ENCODE measurements at regions not wholly inside any gene's neighbourhood (a gene's known extent, or its start where the extent isn't known, plus 50 kb on each side); places are given as distances from the start of the nearest gene placed in this dataset.
"Not testable (repeated sequence)": the region's sequence is repeated elsewhere in the genome, so short reads cannot be mapped to it uniquely, and the experiment has no call there.

DNA sequence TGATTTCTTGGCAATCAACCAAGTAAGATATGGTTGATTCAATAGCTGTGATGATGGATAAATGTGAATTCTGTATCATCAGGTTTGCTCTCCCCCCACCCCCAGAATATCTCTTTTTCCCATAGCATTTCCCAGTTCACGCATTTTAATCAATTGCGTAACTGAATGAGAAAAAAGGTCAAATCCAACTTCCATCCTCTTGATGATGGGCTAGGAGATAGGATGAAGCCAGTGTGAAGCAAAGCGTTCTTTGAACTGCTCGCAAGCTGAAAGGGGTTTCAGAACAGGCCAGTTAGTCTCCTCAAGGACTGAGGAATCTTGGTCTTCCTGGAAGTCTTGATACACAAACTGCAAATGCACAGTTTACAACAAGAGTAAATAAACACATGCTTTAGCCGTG lies 94.5 kb upstream of the ARMC3 start:
- no peaks in the 10 kb centered on the region for H3K36me3 ChIP-seq (ENCODE audit: insufficient read depth, low read length)
- H3K4me1 ChIP-seq (ENCODE audit: low read length), result no peaks in the 10 kb centered on the region
- H3K4me2 ChIP-seq (ENCODE audit: low read depth, low read length, poor library complexity, severe bottlenecking), result no peak overlapping the region
- H3K9ac ChIP-seq (ENCODE audit: low read length), result no peak overlapping the region
- no peak overlapping the region for H3K27ac ChIP-seq (ENCODE audit: low read length)
- no peak overlapping the region for H2AFZ ChIP-seq (ENCODE audit: low read length)
- no peak for DNase-seq
- no peak overlapping the region for H3K4me3 ChIP-seq (ENCODE audit: low read length)
- H3K9me3 ChIP-seq (ENCODE audit: low read length), result no peaks in the 10 kb centered on the region
- no peaks in the 10 kb centered on the region for H3K79me2 ChIP-seq (ENCODE audit: low read length)
- H3K27me3 ChIP-seq (ENCODE audit: low read length), result no peaks in the 10 kb centered on the region
- H3K9me2 ChIP-seq (replicated peaks; ENCODE audit: insufficient read depth, low read length), result no peaks in the 10 kb centered on the region
- no peaks in the 10 kb centered on the region for H4K20me1 ChIP-seq (ENCODE audit: insufficient read depth, low read depth, low read length)

DNA sequence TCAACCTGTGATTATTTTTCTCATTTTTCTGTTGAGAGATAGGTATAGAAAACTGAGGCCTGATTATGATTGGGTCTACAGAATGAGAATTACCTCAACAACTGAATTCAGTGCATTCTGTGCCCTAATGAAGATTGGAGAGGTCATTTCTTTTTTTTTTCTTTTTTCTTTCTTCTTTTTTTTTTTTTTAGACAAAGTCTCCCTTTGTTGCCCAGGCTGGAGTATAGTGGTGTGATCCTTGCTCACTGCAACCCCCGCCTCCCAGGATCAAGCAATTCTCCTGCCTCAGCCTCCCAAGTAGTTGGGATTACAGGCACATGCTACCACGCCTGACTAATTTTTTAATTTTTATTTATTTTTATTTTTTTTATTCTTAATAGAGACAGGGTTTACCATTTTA lies 95.0 kb upstream of the ARMC3 start:
- Histone ChIP-seq H3K4me3 (ENCODE audit: low read length) (no peak overlapping the region), H3K4me2 (ENCODE audit: low read depth, low read length, poor library complexity, severe bottlenecking) (no peak overlapping the region), H3K4me1 (ENCODE audit: low read length) (no peaks in the 10 kb centered on the region), H3K79me2 (ENCODE audit: low read length) (no peaks in the 10 kb centered on the region), H3K27me3 (ENCODE audit: low read length) (no peaks in the 10 kb centered on the region), H3K27ac (ENCODE audit: low read length) (no peak overlapping the region), H2AFZ (ENCODE audit: low read length) (no peak overlapping the region), H3K9me2 (replicated peaks; ENCODE audit: insufficient read depth, low read length) (no peaks in the 10 kb centered on the region), H3K36me3 (ENCODE audit: insufficient read depth, low read length) (no peaks in the 10 kb centered on the region), H4K20me1 (ENCODE audit: insufficient read depth, low read depth, low read length) (no peaks in the 10 kb centered on the region), H3K9ac (ENCODE audit: low read length) (no peak overlapping the region), H3K9me3 (ENCODE audit: low read length) (no peaks in the 10 kb centered on the region)
- no peak for DNase-seq

DNA sequence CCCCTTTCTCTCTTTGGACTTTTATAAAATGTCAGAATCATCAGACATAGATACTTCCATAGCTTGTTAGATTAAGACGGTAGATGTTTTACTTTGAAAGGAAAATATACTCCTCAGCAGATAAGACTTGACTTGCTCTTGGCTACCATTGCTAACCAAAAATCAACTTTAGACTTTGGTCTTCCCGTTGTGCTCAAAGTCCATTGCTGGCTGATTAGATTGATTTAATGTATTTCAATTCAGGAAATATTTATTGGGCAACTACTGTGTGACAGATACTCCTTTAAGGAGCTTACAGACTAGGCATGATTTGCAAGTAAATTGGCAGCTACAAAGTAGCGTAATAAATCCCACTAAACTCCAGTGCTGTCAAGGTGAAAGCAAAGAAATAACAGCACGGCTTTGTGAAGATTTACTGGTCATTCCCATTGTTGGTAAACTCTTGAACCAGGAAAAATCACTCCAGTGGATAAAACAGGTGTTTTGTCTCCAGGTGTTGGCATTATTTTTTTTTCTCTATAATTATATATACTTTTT lies 95.7 kb upstream of the ARMC3 start:
- H3K79me2 ChIP-seq (ENCODE audit: low read length), result no peaks in the 10 kb centered on the region
- DNase-seq, result no peak
- no peaks in the 10 kb centered on the region for H4K20me1 ChIP-seq (ENCODE audit: insufficient read depth, low read depth, low read length)
- no peak overlapping the region for H3K27ac ChIP-seq (ENCODE audit: low read length)
- no peaks in the 10 kb centered on the region for H3K27me3 ChIP-seq (ENCODE audit: low read length)
- no peaks in the 10 kb centered on the region for H3K9me3 ChIP-seq (ENCODE audit: low read length)
- no peak overlapping the region for H3K4me2 ChIP-seq (ENCODE audit: low read depth, low read length, poor library complexity, severe bottlenecking)
- no peaks in the 10 kb centered on the region for H3K36me3 ChIP-seq (ENCODE audit: insufficient read depth, low read length)
- H3K4me3 ChIP-seq (ENCODE audit: low read length), result no peak overlapping the region
- H3K4me1 ChIP-seq (ENCODE audit: low read length), result no peaks in the 10 kb centered on the region
- no peak overlapping the region for H2AFZ ChIP-seq (ENCODE audit: low read length)
- H3K9me2 ChIP-seq (replicated peaks; ENCODE audit: insufficient read depth, low read length), result no peaks in the 10 kb centered on the region
- no peak overlapping the region for H3K9ac ChIP-seq (ENCODE audit: low read length)

DNA sequence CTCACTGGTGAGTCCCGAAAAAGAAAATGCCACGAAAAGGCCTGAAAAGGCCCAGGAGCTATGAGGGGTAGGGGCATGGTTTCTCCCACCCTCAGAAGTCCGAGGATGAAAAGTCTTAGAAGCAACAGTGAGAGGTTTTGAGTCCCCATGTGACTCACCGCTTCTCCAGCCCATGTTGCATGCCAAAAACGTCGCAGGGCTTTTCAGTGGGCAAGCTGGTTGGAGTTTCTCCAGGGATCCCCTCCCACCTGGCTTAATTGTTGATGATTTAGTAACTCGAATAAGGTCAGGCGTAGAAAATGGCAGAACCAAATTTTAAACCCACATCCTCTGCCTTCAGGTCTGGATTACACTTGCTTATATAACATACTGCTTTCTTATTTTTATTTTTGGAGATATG lies 96.3 kb upstream of the ARMC3 start:
- Histone ChIP-seq H4K20me1 (ENCODE audit: insufficient read depth, low read depth, low read length) (no peaks in the 10 kb centered on the region), H3K4me3 (ENCODE audit: low read length) (no peak overlapping the region), H3K9me3 (ENCODE audit: low read length) (no peaks in the 10 kb centered on the region), H3K27me3 (ENCODE audit: low read length) (no peaks in the 10 kb centered on the region), H3K9me2 (replicated peaks; ENCODE audit: insufficient read depth, low read length) (no peaks in the 10 kb centered on the region), H3K4me2 (ENCODE audit: low read depth, low read length, poor library complexity, severe bottlenecking) (no peak overlapping the region), H3K36me3 (ENCODE audit: insufficient read depth, low read length) (no peaks in the 10 kb centered on the region), H2AFZ (ENCODE audit: low read length) (no peak overlapping the region), H3K27ac (ENCODE audit: low read length) (no peak overlapping the region), H3K79me2 (ENCODE audit: low read length) (no peaks in the 10 kb centered on the region), H3K9ac (ENCODE audit: low read length) (no peak overlapping the region), H3K4me1 (ENCODE audit: low read length) (no peaks in the 10 kb centered on the region)
- no peak for DNase-seq

DNA sequence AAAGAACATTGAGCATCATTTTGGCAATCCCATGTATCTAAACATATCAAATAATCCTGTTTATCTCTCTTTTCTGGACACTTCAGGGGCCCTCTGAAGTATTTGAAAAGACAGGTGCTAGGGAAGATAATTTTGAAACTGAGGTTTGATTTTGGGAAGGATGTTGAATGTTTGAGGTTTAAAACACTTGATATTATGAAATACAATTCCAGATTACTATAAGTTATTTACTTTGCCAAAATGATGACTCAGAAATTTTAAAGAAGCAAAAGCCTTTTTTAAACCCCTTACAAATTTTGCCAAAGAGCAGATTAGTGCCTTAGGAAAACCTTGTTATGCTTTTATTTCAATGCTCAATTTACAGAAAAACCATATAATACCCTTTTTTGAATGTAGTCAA lies 99.1 kb upstream of the ARMC3 start:
- not testable (repeated sequence) for H3K27me3 ChIP-seq (ENCODE audit: low read length); H3K79me2 ChIP-seq (ENCODE audit: low read length); H4K20me1 ChIP-seq (ENCODE audit: insufficient read depth, low read depth, low read length); H3K9ac ChIP-seq (ENCODE audit: low read length); H3K4me1 ChIP-seq (ENCODE audit: low read length); H3K4me3 ChIP-seq (ENCODE audit: low read length); H3K4me2 ChIP-seq (ENCODE audit: low read depth, low read length, poor library complexity, severe bottlenecking); H3K36me3 ChIP-seq (ENCODE audit: insufficient read depth, low read length); DNase-seq; H3K27ac ChIP-seq (ENCODE audit: low read length); H2AFZ ChIP-seq (ENCODE audit: low read length); H3K9me2 ChIP-seq (replicated peaks; ENCODE audit: insufficient read depth, low read length); H3K9me3 ChIP-seq (ENCODE audit: low read length)

DNA sequence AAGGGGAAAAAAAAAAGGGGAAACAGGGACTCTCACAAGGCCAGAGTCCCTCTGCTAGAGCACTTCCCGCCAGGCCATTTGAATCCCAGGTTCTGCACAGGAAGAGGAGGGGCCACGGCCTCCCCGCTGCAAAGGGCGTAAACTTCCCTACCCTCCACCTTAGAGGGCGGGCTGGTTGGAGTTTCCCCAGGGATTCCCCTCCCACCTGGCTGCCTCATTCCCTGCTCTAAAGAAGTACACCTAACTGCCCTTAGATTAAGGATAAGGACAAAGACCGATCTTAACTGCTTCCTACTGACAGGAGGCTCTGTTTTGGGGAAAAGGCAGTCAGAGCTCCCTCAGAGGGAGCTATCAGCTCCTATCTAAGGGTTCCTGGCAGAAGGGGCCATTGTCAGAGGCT lies 102.0 kb upstream of the ARMC3 start:
- Histone ChIP-seq H4K20me1 (ENCODE audit: insufficient read depth, low read depth, low read length) (no peaks in the 10 kb centered on the region), H3K27ac (ENCODE audit: low read length) (no peak overlapping the region), H3K79me2 (ENCODE audit: low read length) (no peaks in the 10 kb centered on the region), H3K9ac (ENCODE audit: low read length) (no peak overlapping the region), H2AFZ (ENCODE audit: low read length) (no peak overlapping the region), H3K9me2 (replicated peaks; ENCODE audit: insufficient read depth, low read length) (no peaks in the 10 kb centered on the region), H3K36me3 (ENCODE audit: insufficient read depth, low read length) (no peaks in the 10 kb centered on the region), H3K9me3 (ENCODE audit: low read length) (no peaks in the 10 kb centered on the region), H3K27me3 (ENCODE audit: low read length) (no peaks in the 10 kb centered on the region), H3K4me2 (ENCODE audit: low read depth, low read length, poor library complexity, severe bottlenecking) (no peak overlapping the region), H3K4me1 (ENCODE audit: low read length) (no peaks in the 10 kb centered on the region), H3K4me3 (ENCODE audit: low read length) (no peak overlapping the region)
- no peak for DNase-seq

DNA sequence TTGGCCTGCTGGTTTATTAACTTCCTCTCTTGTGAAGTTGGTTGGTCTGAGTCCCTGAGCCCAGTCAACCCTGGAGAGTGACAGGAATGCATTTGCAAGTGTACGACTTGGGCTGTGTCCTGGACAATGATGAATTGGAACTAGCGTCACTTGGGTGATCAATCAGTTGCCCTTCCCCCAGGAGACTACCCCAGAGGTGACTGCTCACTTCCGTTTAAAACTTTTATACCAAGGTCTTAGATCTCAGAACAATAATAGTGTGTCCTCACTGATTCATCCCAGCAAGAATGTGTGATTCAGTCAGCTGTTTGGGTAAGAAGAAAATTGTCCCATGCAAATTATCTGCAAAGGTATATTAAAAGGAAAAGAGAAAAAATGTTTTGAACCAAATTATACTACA lies 102.9 kb upstream of the ARMC3 start:
- Histone ChIP-seq H3K9me3 (ENCODE audit: low read length) (no peaks in the 10 kb centered on the region), H3K36me3 (ENCODE audit: insufficient read depth, low read length) (no peaks in the 10 kb centered on the region), H3K4me2 (ENCODE audit: low read depth, low read length, poor library complexity, severe bottlenecking) (no peak overlapping the region), H3K27me3 (ENCODE audit: low read length) (no peaks in the 10 kb centered on the region), H2AFZ (ENCODE audit: low read length) (no peak overlapping the region), H3K9me2 (replicated peaks; ENCODE audit: insufficient read depth, low read length) (no peaks in the 10 kb centered on the region), H3K9ac (ENCODE audit: low read length) (no peak overlapping the region), H3K79me2 (ENCODE audit: low read length) (no peaks in the 10 kb centered on the region), H4K20me1 (ENCODE audit: insufficient read depth, low read depth, low read length) (no peaks in the 10 kb centered on the region), H3K27ac (ENCODE audit: low read length) (no peak overlapping the region), H3K4me3 (ENCODE audit: low read length) (no peak overlapping the region), H3K4me1 (ENCODE audit: low read length) (no peaks in the 10 kb centered on the region)
- DNase-seq, result no peak

DNA sequence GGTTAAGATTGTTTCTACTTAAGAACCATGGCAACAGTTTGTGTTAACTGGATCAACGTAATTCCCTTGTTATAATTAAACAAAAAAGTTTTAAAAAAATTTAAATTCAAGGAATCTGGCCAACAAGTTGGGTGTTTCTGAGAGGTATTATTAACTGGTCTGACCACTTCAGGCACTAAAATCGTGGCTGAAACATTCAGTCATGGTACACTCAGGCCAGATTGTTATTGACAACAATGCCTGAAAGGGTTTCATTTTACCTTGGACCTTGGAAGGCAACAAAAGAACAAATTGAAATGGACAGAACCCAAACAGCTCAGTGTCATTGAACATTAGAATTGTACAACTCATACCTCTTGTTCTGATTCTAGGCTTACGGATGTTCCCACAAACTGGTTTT lies 103.3 kb upstream of the ARMC3 start:
- H3K27me3 ChIP-seq (ENCODE audit: low read length), result no peaks in the 10 kb centered on the region
- H3K4me2 ChIP-seq (ENCODE audit: low read depth, low read length, poor library complexity, severe bottlenecking), result no peak overlapping the region

DNA sequence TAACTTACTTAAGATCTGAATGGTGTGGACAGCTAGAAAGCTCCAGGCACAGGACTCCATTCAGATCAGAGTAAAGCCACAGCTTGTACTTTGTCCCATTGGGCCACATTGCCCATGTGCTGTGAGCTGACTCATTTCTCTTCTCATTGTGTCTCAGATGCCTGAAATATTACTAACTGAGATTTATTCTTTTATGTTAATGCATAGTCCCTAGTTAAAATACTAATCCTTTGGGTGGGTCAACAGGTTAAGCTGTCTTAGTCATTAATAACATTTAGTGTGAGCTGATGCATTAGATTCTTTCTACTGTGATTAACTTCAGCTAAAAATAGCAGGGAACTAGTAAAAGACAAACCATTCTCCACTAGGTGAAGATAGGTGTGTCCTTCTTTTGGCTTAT lies 104.7 kb upstream of the ARMC3 start:
- no peaks in the 10 kb centered on the region for H3K4me1 ChIP-seq (ENCODE audit: low read length)
- no peaks in the 10 kb centered on the region for H4K20me1 ChIP-seq (ENCODE audit: insufficient read depth, low read depth, low read length)
- H3K4me3 ChIP-seq (ENCODE audit: low read length), result no peak overlapping the region
- no peaks in the 10 kb centered on the region for H3K79me2 ChIP-seq (ENCODE audit: low read length)
- H3K9me2 ChIP-seq (replicated peaks; ENCODE audit: insufficient read depth, low read length), result no peaks in the 10 kb centered on the region
- H2AFZ ChIP-seq (ENCODE audit: low read length), result no peak overlapping the region
- no peak overlapping the region for H3K4me2 ChIP-seq (ENCODE audit: low read depth, low read length, poor library complexity, severe bottlenecking)
- H3K9me3 ChIP-seq (ENCODE audit: low read length), result no peaks in the 10 kb centered on the region
- no peak overlapping the region for H3K9ac ChIP-seq (ENCODE audit: low read length)
- H3K36me3 ChIP-seq (ENCODE audit: insufficient read depth, low read length), result no peaks in the 10 kb centered on the region
- H3K27ac ChIP-seq (ENCODE audit: low read length), result no peak overlapping the region
- no peak for DNase-seq
- H3K27me3 ChIP-seq (ENCODE audit: low read length), result no peaks in the 10 kb centered on the region

More for the DNA sequence above, 103.3 kb upstream of the ARMC3 start:
- no peak overlapping the region for H2AFZ ChIP-seq (ENCODE audit: low read length)
- H3K36me3 ChIP-seq (ENCODE audit: insufficient read depth, low read length), result no peaks in the 10 kb centered on the region
- no peak for DNase-seq
- no peak overlapping the region for H3K27ac ChIP-seq (ENCODE audit: low read length)
- no peaks in the 10 kb centered on the region for H3K9me2 ChIP-seq (replicated peaks; ENCODE audit: insufficient read depth, low read length)
- no peaks in the 10 kb centered on the region for H3K79me2 ChIP-seq (ENCODE audit: low read length)
- no peaks in the 10 kb centered on the region for H4K20me1 ChIP-seq (ENCODE audit: insufficient read depth, low read depth, low read length)
- no peak overlapping the region for H3K4me3 ChIP-seq (ENCODE audit: low read length)
- no peaks in the 10 kb centered on the region for H3K9me3 ChIP-seq (ENCODE audit: low read length)
- H3K9ac ChIP-seq (ENCODE audit: low read length), result no peak overlapping the region
- no peaks in the 10 kb centered on the region for H3K4me1 ChIP-seq (ENCODE audit: low read length)
